Erythroblast (primary cell): ENCODE measurements at regions not wholly inside any gene's neighbourhood (a gene's known extent, or its start where the extent isn't known, plus 50 kb on each side); places are given as distances from the start of the nearest gene placed in this dataset.

Experiments
- GATA1 ChIP-seq: IDR thresholded peaks from 2 replicates; pipeline ENCODE4 v1.6.1; 2011; ENCODE audit warnings: low read depth, mild to moderate bottlenecking, control low read depth, low read length, moderate library complexity
- POLR2A ChIP-seq: IDR thresholded peaks from 2 replicates; pipeline ENCODE4 v1.6.1; 2011; ENCODE audit warnings: mild to moderate bottlenecking, low read length

DNA sequence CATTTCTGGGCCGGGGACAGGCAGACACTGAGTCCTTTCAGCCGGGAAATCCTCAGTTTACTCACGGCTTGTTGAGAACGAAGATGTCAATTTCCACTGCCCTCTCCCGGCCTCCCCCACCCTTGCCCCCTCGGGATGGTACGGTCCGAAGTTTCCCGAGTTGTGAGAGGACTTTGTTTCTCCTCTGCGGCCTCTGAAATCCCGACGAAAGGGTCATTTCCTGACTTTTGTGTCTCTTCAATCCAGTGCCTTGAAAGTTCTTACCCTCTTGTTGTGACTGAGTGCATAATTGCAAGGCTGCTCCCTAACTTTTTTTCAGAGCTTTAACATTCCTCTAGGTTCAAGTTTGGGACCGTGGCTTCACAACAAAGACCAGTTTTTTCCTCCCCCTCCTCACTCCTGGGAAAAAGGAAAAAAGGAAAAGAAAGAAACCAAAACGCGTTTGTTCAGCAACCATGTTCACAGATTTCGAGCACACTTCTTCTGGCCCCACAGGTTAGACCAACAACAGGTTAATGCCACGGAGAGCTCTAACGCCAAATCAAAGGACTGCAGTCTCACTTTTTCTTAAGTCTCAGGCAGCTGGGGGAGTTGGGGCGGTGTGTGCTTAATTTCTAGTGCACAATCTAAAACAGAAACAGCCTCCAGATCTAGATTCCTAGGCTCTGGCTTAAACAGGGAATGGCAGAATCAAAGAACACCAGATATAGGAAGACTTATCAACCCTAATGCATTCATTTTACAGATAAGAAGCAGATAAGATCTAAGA is 138.9 kb downstream of the TMCO5A start:
- TF ChIP-seq POLR2A (no peak), GATA1 (no peak)
